Ishikawa (cell line): ENCODE measurements at regions not wholly inside any gene's neighbourhood (a gene's known extent, or its start where the extent isn't known, plus 50 kb on each side); places are given as distances from the start of the nearest gene placed in this dataset.

Experiments used
- CEBPB ChIP-seq: IDR thresholded peaks from 2 replicates; pipeline ENCODE4 v1.6.1; 2012
- CREB1 ChIP-seq: IDR thresholded peaks from 2 replicates; pipeline ENCODE4 v1.6.1; 2012; ENCODE audit warnings: low read depth
- EGR1 ChIP-seq: IDR thresholded peaks from 2 replicates; pipeline ENCODE4 v1.6.1; 2012
- EP300 ChIP-seq: IDR thresholded peaks from 2 replicates; pipeline ENCODE4 v1.6.1; 2012; ENCODE audit warnings: borderline replicate concordance
- FOXM1 ChIP-seq: IDR thresholded peaks from 2 replicates; pipeline ENCODE4 v1.6.1; 2012; ENCODE audit warnings: low read depth, borderline replicate concordance
- MAX ChIP-seq: IDR thresholded peaks from 2 replicates; pipeline ENCODE4 v1.6.1; 2012
- NFIC ChIP-seq: IDR thresholded peaks from 2 replicates; pipeline ENCODE4 v1.6.1; 2012
- RAD21 ChIP-seq: IDR thresholded peaks from 2 replicates; pipeline ENCODE4 v1.6.1; 2012; ENCODE audit warnings: low read depth
- REST ChIP-seq: IDR thresholded peaks from 2 replicates; pipeline ENCODE4 v1.6.1; 2012; ENCODE audit warnings: low read depth, mild to moderate bottlenecking
- TAF1 ChIP-seq: IDR thresholded peaks from 2 replicates; pipeline ENCODE4 v1.6.1; 2012; ENCODE audit warnings: low read depth, mild to moderate bottlenecking
- TCF12 ChIP-seq: IDR thresholded peaks from 2 replicates; pipeline ENCODE4 v1.6.1; 2012; ENCODE audit warnings: low read depth
- TEAD4 ChIP-seq: IDR thresholded peaks from 2 replicates; pipeline ENCODE4 v1.6.1; 2012
- USF1 ChIP-seq: IDR thresholded peaks from 2 replicates; pipeline ENCODE4 v1.6.1; 2012
- YY1 ChIP-seq: IDR thresholded peaks from 2 replicates; pipeline ENCODE4 v1.6.1; 2012; ENCODE audit warnings: low read depth
- ZBTB7A ChIP-seq: IDR thresholded peaks from 2 replicates; pipeline ENCODE4 v1.6.1; 2012; ENCODE audit warnings: low read depth

- TF ChIP-seq YY1, result no peak
- TF ChIP-seq TCF12, result no peak
- no peak for TF ChIP-seq TEAD4
- TF ChIP-seq USF1, result no peak
- no peak for TF ChIP-seq REST
- no peak for TF ChIP-seq ZBTB7A
- no peak for TF ChIP-seq CREB1
- no peak for TF ChIP-seq EP300
- TF ChIP-seq RAD21, result no peak
- no peak for TF ChIP-seq MAX
- no peak for TF ChIP-seq FOXM1
- TF ChIP-seq TAF1, result no peak
- no peak for TF ChIP-seq NFIC
- no peak for TF ChIP-seq EGR1
- no peak for TF ChIP-seq CEBPB
Observed at GRCh38 chr4:13047591-13047990, 436.5 kb downstream of the RAB28 start.

GRCh38 chr4:13036841-13037240 is 447.3 kb downstream of the RAB28 start:
- TF ChIP-seq ZBTB7A (no peak), YY1 (no peak), TCF12 (no peak), TAF1 (no peak), CEBPB (no peak), REST (no peak), RAD21 (no peak), MAX (no peak), NFIC (no peak), TEAD4 (no peak), EGR1 (no peak)

- TF ChIP-seq ZBTB7A (no peak), EP300 (no peak), MAX (no peak), TAF1 (no peak), REST (no peak), USF1 (no peak), TCF12 (no peak), YY1 (no peak)
Observed at GRCh38 chr4:13032936-13033335, 451.2 kb downstream of the RAB28 start.

GRCh38 chr4:13024147-13025105 is 459.7 kb downstream of the RAB28 start:
- TF ChIP-seq MAX (no peak), CEBPB (no peak)
